HG03103 (cell line): ENCODE measurements at regions not wholly inside any gene's neighbourhood (a gene's known extent, or its start where the extent isn't known, plus 50 kb on each side); places are given as distances from the start of the nearest gene placed in this dataset.

Source experiments
- ATAC-seq: cut with Tn5 transposase; IDR thresholded peaks from one replicate; pipeline ENCODE4 v1.9.1; 2021; ENCODE audit warnings: low read depth; ENCODE audit not compliant: unreplicated experiment

GRCh38 chr7:114755856-114756255, 166.0 kb upstream of the MDFIC start:
- no peak for ATAC-seq

GRCh38 chr7:114758661-114759227, 163.2 kb upstream of the MDFIC start:
- no peak for ATAC-seq

GRCh38 chr7:114759347-114760062, 162.4 kb upstream of the MDFIC start:
- no peak for ATAC-seq

- no peak for ATAC-seq
Measured at GRCh38 chr7:114760477-114760876, 161.4 kb upstream of the MDFIC start.

- ATAC-seq: no peak
Measured at GRCh38 chr7:114761973-114762372, 159.9 kb upstream of the MDFIC start.

- no peak for ATAC-seq
Measured at GRCh38 chr7:114765331-114766040, 156.4 kb upstream of the MDFIC start.

- ATAC-seq: no peak
Measured at GRCh38 chr7:114766041-114766356, 155.9 kb upstream of the MDFIC start.

GRCh38 chr7:114777288-114777687, 144.6 kb upstream of the MDFIC start:
- ATAC-seq: no peak

- ATAC-seq: no peak
Measured at GRCh38 chr7:114783508-114783907, 138.4 kb upstream of the MDFIC start.

- ATAC-seq: no peak
Measured at GRCh38 chr7:114784177-114784576, 137.7 kb upstream of the MDFIC start.

GRCh38 chr7:114784746-114785145, 137.1 kb upstream of the MDFIC start:
- ATAC-seq: no peak

GRCh38 chr7:114785496-114785895, 136.4 kb upstream of the MDFIC start:
- ATAC-seq: no peak

- no peak for ATAC-seq
Measured at GRCh38 chr7:114786455-114786854, 135.4 kb upstream of the MDFIC start.

- no peak for ATAC-seq
Measured at GRCh38 chr7:114787556-114787955, 134.3 kb upstream of the MDFIC start.

- ATAC-seq: no peak
Measured at GRCh38 chr7:114788706-114789105, 133.2 kb upstream of the MDFIC start.

- no peak for ATAC-seq
Measured at GRCh38 chr7:114789161-114789560, 132.7 kb upstream of the MDFIC start.

GRCh38 chr7:114789871-114790311, 132.0 kb upstream of the MDFIC start:
- no peak for ATAC-seq

- no peak for ATAC-seq
Measured at GRCh38 chr7:114790521-114790920, 131.4 kb upstream of the MDFIC start.

- ATAC-seq: no peak
Measured at GRCh38 chr7:114791771-114792170, 130.1 kb upstream of the MDFIC start.

GRCh38 chr7:114793155-114793845, 128.6 kb upstream of the MDFIC start:
- no peak for ATAC-seq

- ATAC-seq: no peak
Measured at GRCh38 chr7:114795475-114795874, 126.4 kb upstream of the MDFIC start.
